A549 (cell line): ENCODE measurements at regions not wholly inside any gene's neighbourhood (a gene's known extent, or its start where the extent isn't known, plus 50 kb on each side); places are given as distances from the start of the nearest gene placed in this dataset.

Experiments used
- ATAC-seq, 2 experiments: fragments of 200-7000 bp in 1 of 2; fragments of >200 bp in 1 of 2; cut with Nextera tagmentation in 1 of 2; cut with Tn5 transposase in 1 of 2; 3 replicates each; pipeline versions ENCODE4 v1.8.0 to v1.9.1; 2018 to 2020; ENCODE audit warnings: mild to moderate bottlenecking in 1 of 2, moderate library complexity in 1 of 2
- CTCF ChIA-PET: fragments of 300-600 bp; sonication (Branson Sonifier 250); formaldehyde crosslinking; extraction: SDS; loops from one replicate; lab custom pipeline; 2021; ENCODE audit warnings: antibody characterized with exemption, inconsistent platforms; lab: Yijun Ruan, JAX
- POLR2A ChIA-PET: fragments of 350-600 bp; formaldehyde crosslinking; extraction: SDS; loops from one replicate; lab custom pipeline; 2021; ENCODE audit warnings: antibody characterized with exemption, inconsistent platforms; lab: Yijun Ruan, JAX
- DNase-seq, 2 experiments: peaks; one replicate each; pipeline versions ENCODE4 v3.0.0 to v3.0.0-alpha.2; 2011 to 2016; ENCODE audit warnings: low read depth in 1 of 2, low spot score in 1 of 2
- FAIRE-seq: peaks from 2 replicates; lab custom pipeline; 2011; peaks lifted over from hg19 to GRCh38; lab: Jason Lieb, UNC
- H3K27ac ChIP-seq, 2 experiments: fragments of >200 bp; sonication (Bioruptor Twin); formaldehyde crosslinking; 3 replicates each; pipeline ENCODE4 v1.5.1; 2016 to 2017
- H3K4me1 ChIP-seq: fragments of >200 bp; sonication (Bioruptor Twin); formaldehyde crosslinking; 3 replicates; pipeline ENCODE4 v1.6.1; 2016
- H3K4me2 ChIP-seq: fragments of >200 bp; sonication (Bioruptor Twin); formaldehyde crosslinking; 3 replicates; pipeline ENCODE4 v1.6.1; 2016
- H3K4me3 ChIP-seq: fragments of >200 bp; sonication (Bioruptor Twin); formaldehyde crosslinking; 3 replicates; pipeline ENCODE4 v1.5.1; 2016
- H3K9me3 ChIP-seq: fragments of >200 bp; sonication (Bioruptor Twin); formaldehyde crosslinking; 3 replicates; pipeline ENCODE4 v1.6.1; 2016
- BHLHE40 ChIP-seq: IDR thresholded peaks from 2 replicates; pipeline ENCODE4 v1.6.1; 2012; ENCODE audit warnings: low read depth, low read length, inconsistent platforms
- CBX2 ChIP-seq: fragments of 200-600 bp; sonication (generic); IDR thresholded peaks from 2 replicates; pipeline ENCODE4 v1.6.1; 2016; ENCODE audit warnings: low read depth, mild to moderate bottlenecking, borderline replicate concordance
- CHD2 ChIP-seq: fragments of 150-350 bp; IDR thresholded peaks from 2 replicates; pipeline ENCODE4 v1.6.1; 2014; ENCODE audit warnings: low read length; ENCODE audit not compliant: partially characterized antibody
- CHD4 ChIP-seq: fragments of 200-600 bp; sonication (generic); IDR thresholded peaks from 2 replicates; pipeline ENCODE4 v1.6.1; 2016; ENCODE audit warnings: antibody characterized with exemption, mild to moderate bottlenecking, borderline replicate concordance
- EP300 ChIP-seq, 2 experiments: fragments of >200 bp; sonication (Bioruptor Twin); formaldehyde crosslinking; IDR thresholded peaks; 2 replicates in 1 of 2; 3 replicates in 1 of 2; pipeline ENCODE4 v1.6.1; 2016 to 2017
- ESRRA ChIP-seq: fragments of 150-350 bp; IDR thresholded peaks from 2 replicates; pipeline ENCODE4 v1.6.1; 2014; ENCODE audit warnings: mild to moderate bottlenecking, low read length, borderline replicate concordance
- FOSB ChIP-seq: fragments of 250-450 bp; sonication (Bioruptor Pico); IDR thresholded peaks from 2 replicates; pipeline ENCODE4 v1.5.0; 2020; ENCODE audit warnings: mild to moderate bottlenecking, moderate library complexity
- GATA3 ChIP-seq: IDR thresholded peaks from 2 replicates; pipeline ENCODE4 v1.6.1; 2012; ENCODE audit warnings: borderline replicate concordance
- HEYL ChIP-seq: fragments of 250-450 bp; sonication (Bioruptor Pico); IDR thresholded peaks from 2 replicates; pipeline ENCODE4 v1.8.0; 2021; ENCODE audit warnings: mild to moderate bottlenecking, moderate library complexity
- JUN ChIP-seq, 2 experiments: fragments of >200 bp; sonication (Bioruptor Twin); formaldehyde crosslinking; IDR thresholded peaks; 2 replicates in 1 of 2; 3 replicates in 1 of 2; pipeline ENCODE4 v1.6.1; 2016 to 2017
- JUNB ChIP-seq: fragments of >200 bp; sonication (Bioruptor Twin); formaldehyde crosslinking; IDR thresholded peaks from 2 replicates; pipeline ENCODE4 v1.6.1; 2016
- KDM5A ChIP-seq: fragments of 200-600 bp; sonication (generic); IDR thresholded peaks from 2 replicates; pipeline ENCODE4 v1.6.1; 2016; ENCODE audit warnings: antibody characterized with exemption, mild to moderate bottlenecking
- MAFK ChIP-seq: fragments of 450-650 bp; IDR thresholded peaks from 2 replicates; pipeline ENCODE4 v1.6.1; 2014; ENCODE audit not compliant: partially characterized antibody
- PHF8 ChIP-seq: fragments of 200-600 bp; sonication (generic); IDR thresholded peaks from 2 replicates; pipeline ENCODE4 v1.6.1; 2016; ENCODE audit warnings: low read depth, mild to moderate bottlenecking, antibody characterized with exemption, moderate library complexity, borderline replicate concordance
- POLR2A ChIP-seq: IDR thresholded peaks from 2 replicates; pipeline ENCODE4 v1.6.1; 2012; ENCODE audit warnings: mild to moderate bottlenecking, low read length
- RFX5 ChIP-seq: fragments of 450-650 bp; IDR thresholded peaks from 2 replicates; pipeline ENCODE4 v1.7.1; 2014; ENCODE audit warnings: antibody characterized with exemption, mild to moderate bottlenecking, moderate library complexity
- SREBF2 ChIP-seq: fragments of 450-650 bp; IDR thresholded peaks from 2 replicates; pipeline ENCODE4 v1.6.1; 2014; ENCODE audit warnings: mild to moderate bottlenecking, moderate library complexity
- TFCP2L1 ChIP-seq: fragments of 250-450 bp; sonication (Bioruptor Pico); IDR thresholded peaks from 2 replicates; pipeline ENCODE4 v1.5.0; 2021; ENCODE audit warnings: mild to moderate bottlenecking
- TP53 ChIP-seq: fragments of 250-450 bp; sonication (Bioruptor Pico); IDR thresholded peaks from 2 replicates; pipeline ENCODE4 v1.5.0; 2021; ENCODE audit warnings: mild to moderate bottlenecking, moderate library complexity
- ZFP36 ChIP-seq: fragments of 450-650 bp; IDR thresholded peaks from 2 replicates; pipeline ENCODE4 v1.6.1; 2014; ENCODE audit warnings: borderline replicate concordance; ENCODE audit not compliant: partially characterized antibody
- ZNF302 ChIP-seq: fragments of 250-450 bp; sonication (Bioruptor Pico); IDR thresholded peaks from 2 replicates; pipeline ENCODE4 v1.9.0; 2021; ENCODE audit warnings: inconsistent platforms, mild to moderate bottlenecking, moderate library complexity
- WGBS: methylation state at CpG from one replicate; pipeline ENCODE4 v1.1.6; 2017; ENCODE audit errors: missing lambda C conversion rate; 5-methylcytosine and 5-hydroxymethylcytosine counted together
- TF ChIP-seq, protein P1 (sequence below): fragments of >200 bp; sonication (Bioruptor Twin); formaldehyde crosslinking; IDR thresholded peaks from 3 replicates; pipeline ENCODE4 v1.6.1; 2016
- TF ChIP-seq, protein P2 (sequence below): fragments of >200 bp; sonication (Bioruptor Twin); formaldehyde crosslinking; IDR thresholded peaks from 3 replicates; pipeline ENCODE4 v1.5.1; 2016

DNA sequence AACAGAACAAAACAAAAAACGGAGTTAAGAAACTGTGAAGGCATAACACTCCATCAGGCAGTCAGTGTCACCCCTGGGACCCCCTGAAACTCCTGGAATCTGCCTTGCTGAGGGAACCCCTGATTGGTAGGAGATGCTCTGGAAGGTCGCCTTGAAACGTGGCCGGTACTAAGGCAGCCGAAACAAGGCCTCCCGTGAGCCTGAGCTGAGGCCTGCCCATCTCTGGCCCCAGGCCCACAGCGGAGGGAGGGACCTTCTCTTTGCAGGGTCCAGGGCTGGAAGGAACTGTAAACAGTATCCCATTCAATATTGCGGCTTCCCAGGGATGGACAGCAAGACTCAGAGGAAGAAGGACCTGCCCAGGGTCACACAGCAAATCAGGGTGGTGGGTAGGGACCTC is 155.7 kb downstream of the INHBB start (continued):
- no peak for TF ChIP-seq FOSB

DNA sequence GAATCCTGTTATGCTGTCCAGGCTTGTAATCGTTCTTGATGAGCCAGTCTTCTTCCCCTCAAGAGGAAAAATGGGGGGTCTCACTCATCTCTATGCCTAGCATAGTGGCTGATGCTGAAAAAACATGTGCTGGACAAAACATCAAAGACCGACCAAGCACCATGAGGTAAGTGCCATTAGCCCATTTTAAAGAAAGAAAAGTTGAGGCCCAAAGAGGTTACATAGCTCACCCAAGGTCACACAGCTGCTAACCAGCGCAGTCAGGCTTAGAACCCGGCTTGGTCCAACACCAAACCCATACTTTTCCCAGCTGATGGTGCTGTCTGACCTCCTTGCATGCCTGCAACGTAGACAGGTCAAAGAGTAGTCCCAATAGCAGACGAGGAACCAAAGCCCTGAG is 156.4 kb downstream of the INHBB start:
- no peak overlapping the region for H3K27ac ChIP-seq
- TF ChIP-seq GATA3: no peak
- TF ChIP-seq KDM5A: no peak
- no peak for TF ChIP-seq RFX5
- TF ChIP-seq CHD4: no peak
- TF ChIP-seq FOSB: no peak
- TF ChIP-seq TP53 (CRISPR knock-in tag): no peak
- TF ChIP-seq CHD2: no peak
- TF ChIP-seq PHF8: no peak
- TF ChIP-seq HEYL (CRISPR knock-in tag): no peak
- no peak for TF ChIP-seq ZFP36
- ATAC-seq (no peak), DNase-seq (no peak), FAIRE-seq (no peak)
- POLR2A ChIA-PET: no interaction called here
- 47% methylated on average over 6 of the region's 6 CpGs for WGBS
- CTCF ChIA-PET: interaction anchor here (0.6 to 0.9 kb wide), 2 partner anchors 10 to 178 kb away, joined by 4 to 5 read pairs; no protein-coding TSS in a partner anchor
- H3K4me3 ChIP-seq: no peak overlapping the region
- H3K4me2 ChIP-seq: no peak overlapping the region
- H3K9me3 ChIP-seq: no peaks in the 10 kb centered on the region
- no peaks in the 10 kb centered on the region for H3K4me1 ChIP-seq

DNA sequence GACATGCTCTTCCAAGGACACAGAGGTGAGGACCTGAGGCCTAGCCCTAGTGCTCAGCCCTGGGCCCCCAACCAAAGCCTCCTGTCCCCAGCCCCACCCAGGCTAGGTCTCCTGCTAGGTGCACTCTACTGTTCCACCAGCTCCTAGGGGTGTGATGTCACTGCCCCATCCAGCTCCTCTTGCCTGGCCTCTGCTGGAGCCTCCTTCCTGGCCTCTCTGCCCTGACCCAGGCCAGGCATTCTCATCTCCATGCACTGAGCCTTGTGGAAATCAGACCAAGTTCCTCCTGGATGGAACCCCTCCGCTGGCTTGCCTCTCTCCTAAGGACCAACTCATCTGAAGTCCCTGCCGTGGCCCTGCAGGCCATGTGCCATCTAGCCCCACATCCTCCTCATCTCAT is 156.8 kb downstream of the INHBB start:
- CTCF ChIA-PET: interaction anchor here (0.6 to 0.9 kb wide), 2 partner anchors 10 to 178 kb away, joined by 4 to 5 read pairs; no protein-coding TSS in a partner anchor

DNA sequence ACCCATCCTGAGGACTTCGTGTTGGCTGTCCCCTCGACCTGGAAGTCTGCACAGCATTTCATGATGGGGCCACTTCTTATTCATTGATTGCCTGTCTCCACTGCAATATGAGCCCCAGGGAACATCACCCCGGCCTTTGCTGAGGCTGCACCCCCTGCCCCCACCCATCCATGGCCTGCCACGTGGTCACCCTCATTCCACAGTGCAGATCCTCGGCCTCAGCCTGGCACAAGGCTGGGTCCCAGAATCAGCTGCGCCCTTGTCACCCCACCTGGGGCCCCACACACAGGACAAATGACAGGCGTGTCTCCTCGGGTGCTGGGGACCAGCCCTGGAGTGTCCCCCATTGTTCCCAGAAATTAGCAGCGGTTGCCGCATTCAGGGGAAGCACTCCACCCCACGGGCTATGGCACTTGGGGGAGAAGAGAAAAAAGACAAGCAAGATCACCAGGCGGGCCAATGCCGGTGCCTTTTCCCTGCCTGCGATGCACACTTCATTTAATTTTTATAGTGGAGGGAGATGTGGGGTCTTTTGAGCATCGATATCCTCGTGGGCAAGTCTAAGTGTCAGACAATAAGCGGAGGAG is 157.4 kb downstream of the INHBB start:
- 67% methylated on average over 14 of the region's 17 CpGs for WGBS
- FAIRE-seq (no peak), ATAC-seq (no peak), DNase-seq (no peak)
- ChIA-PET CTCF (interaction anchor here (0.9 kb wide), 1 partner anchor 10 kb away, joined by 5 read pairs; no protein-coding TSS in a partner anchor), POLR2A (no interaction called here)
- H3K4me2 ChIP-seq: no peak overlapping the region
- no peaks in the 10 kb centered on the region for H3K4me1 ChIP-seq
- H3K9me3 ChIP-seq: no peaks in the 10 kb centered on the region
- no peak overlapping the region for H3K27ac ChIP-seq
- no peak for TF ChIP-seq ZNF302 (CRISPR knock-in tag)
- TF ChIP-seq BHLHE40: no peak
- no peak for TF ChIP-seq SREBF2
- TF ChIP-seq CBX2: no peak
- no peak for TF ChIP-seq PHF8
- TF ChIP-seq JUNB: no peak
- no peak for TF ChIP-seq ESRRA
- no peak for TF ChIP-seq EP300 (IDR thresholded peaks at IDR 0.05)
- TF ChIP-seq, protein P1, sequence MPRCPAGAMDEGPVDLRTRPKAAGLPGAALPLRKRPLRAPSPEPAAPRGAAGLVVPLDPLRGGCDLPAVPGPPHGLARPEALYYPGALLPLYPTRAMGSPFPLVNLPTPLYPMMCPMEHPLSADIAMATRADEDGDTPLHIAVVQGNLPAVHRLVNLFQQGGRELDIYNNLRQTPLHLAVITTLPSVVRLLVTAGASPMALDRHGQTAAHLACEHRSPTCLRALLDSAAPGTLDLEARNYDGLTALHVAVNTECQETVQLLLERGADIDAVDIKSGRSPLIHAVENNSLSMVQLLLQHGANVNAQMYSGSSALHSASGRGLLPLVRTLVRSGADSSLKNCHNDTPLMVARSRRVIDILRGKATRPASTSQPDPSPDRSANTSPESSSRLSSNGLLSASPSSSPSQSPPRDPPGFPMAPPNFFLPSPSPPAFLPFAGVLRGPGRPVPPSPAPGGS: no peak
- no peak for TF ChIP-seq TFCP2L1 (CRISPR knock-in tag)
- no peak for TF ChIP-seq JUN (IDR thresholded peaks at IDR 0.05)
- no peak for TF ChIP-seq POLR2A
- TF ChIP-seq, protein P2, sequence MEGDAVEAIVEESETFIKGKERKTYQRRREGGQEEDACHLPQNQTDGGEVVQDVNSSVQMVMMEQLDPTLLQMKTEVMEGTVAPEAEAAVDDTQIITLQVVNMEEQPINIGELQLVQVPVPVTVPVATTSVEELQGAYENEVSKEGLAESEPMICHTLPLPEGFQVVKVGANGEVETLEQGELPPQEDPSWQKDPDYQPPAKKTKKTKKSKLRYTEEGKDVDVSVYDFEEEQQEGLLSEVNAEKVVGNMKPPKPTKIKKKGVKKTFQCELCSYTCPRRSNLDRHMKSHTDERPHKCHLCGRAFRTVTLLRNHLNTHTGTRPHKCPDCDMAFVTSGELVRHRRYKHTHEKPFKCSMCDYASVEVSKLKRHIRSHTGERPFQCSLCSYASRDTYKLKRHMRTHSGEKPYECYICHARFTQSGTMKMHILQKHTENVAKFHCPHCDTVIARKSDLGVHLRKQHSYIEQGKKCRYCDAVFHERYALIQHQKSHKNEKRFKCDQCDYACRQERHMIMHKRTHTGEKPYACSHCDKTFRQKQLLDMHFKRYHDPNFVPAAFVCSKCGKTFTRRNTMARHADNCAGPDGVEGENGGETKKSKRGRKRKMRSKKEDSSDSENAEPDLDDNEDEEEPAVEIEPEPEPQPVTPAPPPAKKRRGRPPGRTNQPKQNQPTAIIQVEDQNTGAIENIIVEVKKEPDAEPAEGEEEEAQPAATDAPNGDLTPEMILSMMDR: no peak
- H3K4me3 ChIP-seq: no peak overlapping the region

More for the DNA sequence above, 156.8 kb downstream of the INHBB start:
- DNase-seq: no peak
- 94% methylated on average over 2 of the region's 2 CpGs for WGBS
- H3K27ac ChIP-seq: no peak overlapping the region
- no peaks in the 10 kb centered on the region for H3K4me1 ChIP-seq
- POLR2A ChIA-PET: no interaction called here
- FAIRE-seq: no peak
- H3K9me3 ChIP-seq: no peaks in the 10 kb centered on the region
- no peak for ATAC-seq
- no peak for TF ChIP-seq TFCP2L1 (CRISPR knock-in tag)
- TF ChIP-seq MAFK: no peak
- no peak overlapping the region for H3K4me3 ChIP-seq
- H3K4me2 ChIP-seq: no peak overlapping the region
